GM12878 (cell line): ENCODE measurements at regions not wholly inside any gene's neighbourhood (a gene's known extent, or its start where the extent isn't known, plus 50 kb on each side); places are given as distances from the start of the nearest gene placed in this dataset.

Experiments used
- ATAC-seq: fragments of 200-7000 bp; cut with Tn5 transposase; 3 replicates; pipeline ENCODE4 v1.9.1; 2020; ENCODE audit warnings: mild to moderate bottlenecking, moderate library complexity
- BruUV-seq: library from RNA; stranded (reverse); fragments of 400-500 nt; replicated peaks from 2 replicates; lab custom pipeline; 2021; lab: Mats Ljungman, UMichigan
- CTCF ChIA-PET: fragments of 300-600 bp; sonication (Branson Sonifier 250); formaldehyde crosslinking; extraction: SDS; loops from one replicate; lab custom pipeline; 2021; ENCODE audit warnings: inconsistent platforms; lab: Yijun Ruan, JAX
- POLR2A ChIA-PET: fragments of 350-600 bp; formaldehyde crosslinking; extraction: SDS; loops from one replicate; lab custom pipeline; 2021; ENCODE audit warnings: inconsistent platforms; lab: Charles Lee
- RAD21 ChIA-PET: fragments of 300-600 bp; sonication (Branson Sonifier 250); formaldehyde crosslinking; loops from one replicate; lab custom pipeline; 2023; ENCODE audit warnings: antibody characterized with exemption; ENCODE audit not compliant: unreplicated experiment; lab: Charles Lee
- SMC1A ChIA-PET: fragments of 300-600 bp; sonication (Branson Sonifier 250); formaldehyde crosslinking; loops from one replicate; lab custom pipeline; 2023; ENCODE audit not compliant: unreplicated experiment, uncharacterized antibody; lab: Charles Lee
- DNase-seq: peaks from one replicate; pipeline ENCODE4 v3.0.0-alpha.2; 2011; ENCODE audit warnings: low read depth, low spot score
- FAIRE-seq: peaks from 3 replicates; lab custom pipeline; 2011; peaks lifted over from hg19 to GRCh38; lab: Jason Lieb, UNC
- H2AFZ ChIP-seq: 2 replicates; pipeline ENCODE4 v1.6.0; 2011; ENCODE audit warnings: low read depth, low read length, control low read depth; ENCODE audit not compliant: control insufficient read depth
- H3K27ac ChIP-seq: 2 replicates; pipeline ENCODE4 v1.5.1; 2011; ENCODE audit warnings: control low read depth; ENCODE audit not compliant: control insufficient read depth, insufficient read depth
- H3K27me3 ChIP-seq, 2 experiments: replicated peaks in 1 of 2; 2 replicates each; pipeline versions ENCODE4 v1.6.0 to v1.6.1; 2011; ENCODE audit warnings: low read length in 1 of 2; ENCODE audit not compliant: control insufficient read depth in 2 of 2, insufficient read depth in 2 of 2
- H3K36me3 ChIP-seq, 2 experiments: 2 replicates each; pipeline ENCODE4 v1.5.1; 2011; ENCODE audit warnings: low read length in 1 of 2; ENCODE audit not compliant: control insufficient read depth in 2 of 2, insufficient read depth in 2 of 2
- H3K4me1 ChIP-seq: 2 replicates; pipeline ENCODE4 v1.6.1; 2011; ENCODE audit warnings: mild to moderate bottlenecking, low read length, moderate library complexity, mixed read lengths; ENCODE audit not compliant: control insufficient read depth, insufficient read depth
- H3K4me2 ChIP-seq: 2 replicates; pipeline ENCODE4 v1.6.0; 2011; ENCODE audit warnings: control low read depth; ENCODE audit not compliant: control insufficient read depth, insufficient read depth
- H3K4me3 ChIP-seq: fragments of 200-600 bp; sonication (generic); 2 replicates; pipeline ENCODE4 v1.5.1; 2016
- H3K79me2 ChIP-seq: 2 replicates; pipeline ENCODE4 v1.6.0; 2011; ENCODE audit warnings: low read length; ENCODE audit not compliant: control insufficient read depth, insufficient read depth
- H3K9ac ChIP-seq: 2 replicates; pipeline ENCODE4 v1.8.0; 2011; ENCODE audit warnings: low read length, control low read depth, mixed read lengths; ENCODE audit not compliant: control insufficient read depth, insufficient read depth
- H3K9me3 ChIP-seq: replicated peaks from 3 replicates; pipeline ENCODE4 v1.5.1; 2011; ENCODE audit warnings: mild to moderate bottlenecking, low read length; ENCODE audit not compliant: control insufficient read depth, insufficient read depth
- H4K20me1 ChIP-seq: 2 replicates; pipeline ENCODE4 v1.6.0; 2011; ENCODE audit not compliant: control insufficient read depth, insufficient read depth
- CHD1 ChIP-seq: IDR thresholded peaks from 2 replicates; pipeline ENCODE4 v1.6.1; 2012; ENCODE audit warnings: low read depth, low read length, improper control_type of control experiment
- PRDM15 ChIP-seq: fragments of 450-650 bp; formaldehyde crosslinking; IDR thresholded peaks from 2 replicates; pipeline ENCODE4 v1.4.0; 2020; ENCODE audit warnings: mild to moderate bottlenecking, moderate library complexity
- TAF1 ChIP-seq: IDR thresholded peaks from 2 replicates; pipeline ENCODE4 v1.6.1; 2011; ENCODE audit warnings: mild to moderate bottlenecking, low read depth, low read length, borderline replicate concordance
- YBX1 ChIP-seq: fragments of 450-650 bp; IDR thresholded peaks from 2 replicates; pipeline ENCODE4 v1.6.1; 2016; ENCODE audit warnings: antibody characterized with exemption
- WGBS: methylation state at CpG from one replicate; pipeline ENCODE4 v1.1.6; 2016; ENCODE audit warnings: low lambda C conversion rate; ENCODE audit not compliant: insufficient replicate concordance, insufficient coverage; ENCODE audit errors: missing lambda C conversion rate; 5-methylcytosine and 5-hydroxymethylcytosine counted together
- in situ Hi-C: fragments of 300-500 bp; cut with MboI; formaldehyde crosslinking; loops from 9 replicates; pipeline ENCODE4 v1.14.3; 2018; ENCODE audit warnings: mixed read lengths
- intact Hi-C: fragments of 100-400 bp; cut with micrococcal nuclease; formaldehyde crosslinking; loops from one replicate; pipeline ENCODE4 v1.14.2; 2022; ENCODE audit not compliant: unreplicated experiment
- TF ChIP-seq, protein P1 (sequence below): fragments of 450-650 bp; IDR thresholded peaks from 2 replicates; pipeline ENCODE4 v1.6.1; 2018; ENCODE audit warnings: borderline replicate concordance, mild to moderate bottlenecking; ENCODE audit not compliant: partially characterized antibody

GRCh38 chr10:130935897-130936550 is 375.5 kb downstream of the TCERG1L start:
- H3K4me2 ChIP-seq, result no peak overlapping the region
- ChIA-PET POLR2A (no interaction called here), SMC1A (no interaction called here), CTCF (no interaction called here), RAD21 (interaction anchor here (1.0 kb wide), 1 partner anchor 9 kb away, joined by 3 read pairs; no protein-coding TSS in a partner anchor)
- no peaks in the 10 kb centered on the region for H3K4me1 ChIP-seq
- H3K79me2 ChIP-seq, result no peaks in the 10 kb centered on the region
- ATAC-seq, result no peak
- H3K27ac ChIP-seq, result no peak overlapping the region
- H2AFZ ChIP-seq, result no peak overlapping the region
- in situ Hi-C loops (no loop called here), intact Hi-C loops (no loop called here)
- DNase-seq, result no peak
- no peaks in the 10 kb centered on the region for H4K20me1 ChIP-seq
- no peaks in the 10 kb centered on the region for H3K36me3 ChIP-seq
- WGBS, result 6% methylated on average over 8 of the region's 9 CpGs
- no peak for FAIRE-seq
- no peaks in the 10 kb centered on the region for H3K27me3 ChIP-seq
- no peak overlapping the region for H3K4me3 ChIP-seq
- BruUV-seq, result no TSS peak
- H3K9me3 ChIP-seq, result no peaks in the 10 kb centered on the region; the same call in 2 of the 3 replicates
- TF ChIP-seq TAF1 (no peak), YBX1 (no peak), PRDM15 (CRISPR knock-in tag) (no peak), CHD1 (no peak)
- TF ChIP-seq, protein P1, sequence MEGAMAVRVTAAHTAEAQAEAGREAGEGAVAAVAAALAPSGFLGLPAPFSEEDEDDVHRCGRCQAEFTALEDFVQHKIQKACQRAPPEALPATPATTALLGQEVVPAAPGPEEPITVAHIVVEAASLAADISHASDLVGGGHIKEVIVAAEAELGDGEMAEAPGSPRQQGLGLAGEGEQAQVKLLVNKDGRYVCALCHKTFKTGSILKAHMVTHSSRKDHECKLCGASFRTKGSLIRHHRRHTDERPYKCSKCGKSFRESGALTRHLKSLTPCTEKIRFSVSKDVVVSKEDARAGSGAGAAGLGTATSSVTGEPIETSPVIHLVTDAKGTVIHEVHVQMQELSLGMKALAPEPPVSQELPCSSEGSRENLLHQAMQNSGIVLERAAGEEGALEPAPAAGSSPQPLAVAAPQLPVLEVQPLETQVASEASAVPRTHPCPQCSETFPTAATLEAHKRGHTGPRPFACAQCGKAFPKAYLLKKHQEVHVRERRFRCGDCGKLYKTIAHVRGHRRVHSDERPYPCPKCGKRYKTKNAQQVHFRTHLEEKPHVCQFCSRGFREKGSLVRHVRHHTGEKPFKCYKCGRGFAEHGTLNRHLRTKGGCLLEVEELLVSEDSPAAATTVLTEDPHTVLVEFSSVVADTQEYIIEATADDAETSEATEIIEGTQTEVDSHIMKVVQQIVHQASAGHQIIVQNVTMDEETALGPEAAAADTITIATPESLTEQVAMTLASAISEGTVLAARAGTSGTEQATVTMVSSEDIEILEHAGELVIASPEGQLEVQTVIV, result no peak
- no peak overlapping the region for H3K9ac ChIP-seq
